Trophoblast cell (in vitro differentiated cells and primary cell): ENCODE measurements at regions not wholly inside any gene's neighbourhood (a gene's known extent, or its start where the extent isn't known, plus 50 kb on each side); places are given as distances from the start of the nearest gene placed in this dataset.

Source experiments
- DNase-seq, 2 donors: peaks; one replicate each; pipeline ENCODE4 v3.0.0-alpha.2; 2016
- H2AFZ ChIP-seq: 2 replicates; pipeline ENCODE4 v1.6.1; 2013; ENCODE audit warnings: low read length, moderate library complexity, mild to moderate bottlenecking; ENCODE audit not compliant: insufficient read depth, poor library complexity
- H2AK5ac ChIP-seq: 2 replicates; pipeline ENCODE4 v1.6.1; 2013; ENCODE audit warnings: mild to moderate bottlenecking, low read length
- H2BK120ac ChIP-seq: 2 replicates; pipeline ENCODE4 v1.6.1; 2013; ENCODE audit warnings: low read length, mild to moderate bottlenecking, moderate library complexity; ENCODE audit not compliant: insufficient read depth, poor library complexity
- H2BK12ac ChIP-seq: 2 replicates; pipeline ENCODE4 v1.6.1; 2013; ENCODE audit warnings: mild to moderate bottlenecking, low read length, moderate library complexity
- H2BK5ac ChIP-seq: 2 replicates; pipeline ENCODE4 v1.6.1; 2013; ENCODE audit warnings: low read length, low read depth, moderate library complexity, mild to moderate bottlenecking; ENCODE audit not compliant: poor library complexity
- H3K14ac ChIP-seq: 2 replicates; pipeline ENCODE4 v1.6.1; 2013; ENCODE audit warnings: mild to moderate bottlenecking, low read length
- H3K18ac ChIP-seq: 2 replicates; pipeline ENCODE4 v1.6.1; 2013; ENCODE audit warnings: mild to moderate bottlenecking, low read length
- H3K23ac ChIP-seq: 2 replicates; pipeline ENCODE4 v1.6.1; 2013; ENCODE audit warnings: low read length
- H3K27ac ChIP-seq: 2 replicates; pipeline ENCODE4 v1.5.1; 2013; ENCODE audit warnings: low read depth, mild to moderate bottlenecking, inconsistent platforms, low read length, moderate library complexity
- H3K27me3 ChIP-seq: 2 replicates; pipeline ENCODE4 v1.6.1; 2013; ENCODE audit warnings: inconsistent platforms, mild to moderate bottlenecking, low read length, moderate library complexity; ENCODE audit not compliant: insufficient read depth
- H3K36me3 ChIP-seq, 2 experiments: 1 replicate in 1 of 2; 2 replicates in 1 of 2; pipeline ENCODE4 v1.6.1; 2013; ENCODE audit warnings: low read length in 2 of 2, mild to moderate bottlenecking in 2 of 2, moderate library complexity in 1 of 2; ENCODE audit not compliant: insufficient read depth in 2 of 2, control insufficient read depth in 1 of 2
- H3K4ac ChIP-seq: 2 replicates; pipeline ENCODE4 v1.6.1; 2013; ENCODE audit warnings: low read depth, mild to moderate bottlenecking, low read length, moderate library complexity
- H3K4me1 ChIP-seq, 2 experiments: 1 replicate in 1 of 2; 2 replicates in 1 of 2; pipeline ENCODE4 v1.6.1; 2013; ENCODE audit warnings: low read length in 2 of 2, mild to moderate bottlenecking in 2 of 2, moderate library complexity in 1 of 2; ENCODE audit not compliant: insufficient read depth in 2 of 2, control insufficient read depth in 1 of 2
- H3K4me2 ChIP-seq: 2 replicates; pipeline ENCODE4 v1.6.1; 2013; ENCODE audit warnings: inconsistent platforms, mild to moderate bottlenecking, low read length, moderate library complexity
- H3K4me3 ChIP-seq: 2 replicates; pipeline ENCODE4 v1.5.1; 2013; ENCODE audit warnings: mild to moderate bottlenecking, low read depth, low read length, inconsistent platforms
- H3K79me1 ChIP-seq: one replicate; pipeline ENCODE4 v1.6.1; 2013; ENCODE audit warnings: low read length
- H3K79me2 ChIP-seq: 2 replicates; pipeline ENCODE4 v1.6.1; 2013; ENCODE audit warnings: low read length, mild to moderate bottlenecking; ENCODE audit not compliant: control insufficient read depth, insufficient read depth, poor library complexity
- H3K9ac ChIP-seq: 2 replicates; pipeline ENCODE4 v1.6.1; 2013; ENCODE audit warnings: mild to moderate bottlenecking, low read length
- H3K9me3 ChIP-seq: 2 replicates; pipeline ENCODE4 v1.6.1; 2013; ENCODE audit warnings: low read depth, mild to moderate bottlenecking, control low read depth, inconsistent platforms, low read length; ENCODE audit not compliant: insufficient read depth
- H4K12ac ChIP-seq: 2 replicates; pipeline ENCODE4 v1.6.1; 2013; ENCODE audit warnings: low read depth, mild to moderate bottlenecking, low read length, moderate library complexity
- H4K8ac ChIP-seq: 2 replicates; pipeline ENCODE4 v1.6.1; 2013; ENCODE audit warnings: low read depth, mild to moderate bottlenecking, low read length, moderate library complexity
- H4K91ac ChIP-seq: one replicate; pipeline ENCODE4 v1.6.1; 2013; ENCODE audit warnings: low read depth, mild to moderate bottlenecking, low read length, moderate library complexity
- WGBS: extraction: QIAGEN DNeasy Blood & Tissue Kit; methylation state at CpG from one replicate; pipeline ENCODE4 v1.1.7; 2013; ENCODE audit warnings: missing lambda C conversion rate; ENCODE audit not compliant: insufficient read length, insufficient coverage; ENCODE audit errors: extremely low coverage; 5-methylcytosine and 5-hydroxymethylcytosine counted together

DNA sequence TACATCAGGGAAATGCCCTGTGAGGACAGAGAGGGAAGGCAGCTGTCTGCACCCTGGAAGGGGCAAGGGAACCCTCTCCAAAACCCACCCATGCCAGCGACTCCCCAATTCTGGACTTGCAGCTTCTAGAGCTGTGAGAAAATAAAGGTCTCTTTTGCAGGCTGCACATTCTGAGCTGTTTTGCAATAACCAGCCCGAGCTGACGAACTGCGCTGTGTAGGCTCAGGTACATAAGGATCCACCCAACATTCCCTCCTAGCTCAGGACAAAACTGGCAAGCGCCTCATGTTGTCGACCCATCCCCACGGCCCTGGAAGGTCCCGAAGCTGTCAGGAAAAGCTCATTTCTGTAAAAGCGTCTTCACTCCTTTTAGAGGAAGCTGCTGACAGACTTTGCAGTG, 271.8 kb downstream of the CRLF2 start:
- no peaks in the 10 kb centered on the region for H3K79me1 ChIP-seq

DNA sequence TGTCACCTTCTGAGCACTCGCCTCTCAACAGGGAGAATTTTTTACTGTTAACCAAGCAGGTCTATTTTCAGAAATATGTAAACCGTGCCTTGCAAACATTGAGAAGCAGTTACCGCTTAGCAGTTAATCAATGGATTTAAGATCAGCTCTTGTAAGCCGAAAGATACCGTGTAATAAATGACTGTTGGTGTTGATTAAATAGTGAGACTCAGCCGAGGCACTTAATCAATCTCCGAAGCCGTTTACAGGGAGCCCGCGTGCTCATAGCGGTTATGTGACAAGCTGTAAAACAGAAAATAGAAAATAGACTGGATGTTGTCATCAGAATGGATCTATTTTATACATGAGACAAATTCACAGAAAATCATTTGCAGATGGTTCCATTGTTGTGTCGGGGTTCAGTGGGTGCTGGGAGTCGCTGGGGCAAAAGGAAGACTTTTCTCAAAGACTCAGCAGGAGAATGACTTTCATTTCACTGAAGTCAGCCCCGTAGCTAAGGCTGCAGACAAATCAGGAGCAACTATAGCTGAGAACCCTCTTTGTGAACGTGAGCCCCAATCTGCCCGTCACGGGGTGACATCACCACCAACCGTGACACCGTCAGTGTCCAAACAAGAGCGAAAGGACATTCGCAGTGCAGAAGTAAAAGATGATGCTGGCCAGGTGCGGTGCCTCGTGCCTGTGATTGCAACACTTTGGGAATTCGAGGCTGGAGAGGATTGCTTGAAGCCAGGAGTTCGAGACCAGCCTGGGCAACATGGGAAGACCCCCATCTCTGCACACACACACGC, 275.3 kb downstream of the CRLF2 start:
- H4K12ac ChIP-seq: no peak overlapping the region
- H3K18ac ChIP-seq: no peak overlapping the region
- H3K4me2 ChIP-seq: no peak overlapping the region
- H3K23ac ChIP-seq: no peak overlapping the region
- H2BK120ac ChIP-seq: no peak overlapping the region
- H3K79me2 ChIP-seq: no peaks in the 10 kb centered on the region
- no peak overlapping the region for H2AK5ac ChIP-seq
- no peak overlapping the region for H2BK5ac ChIP-seq
- no peaks in the 10 kb centered on the region for H3K27me3 ChIP-seq
- no peaks in the 10 kb centered on the region for H3K79me1 ChIP-seq
- no peak overlapping the region for H3K27ac ChIP-seq
- no peak overlapping the region for H3K4ac ChIP-seq
- no peak overlapping the region for H3K14ac ChIP-seq
- no peaks in the 10 kb centered on the region for H3K36me3 ChIP-seq
- no peak overlapping the region for H4K8ac ChIP-seq
- H2BK12ac ChIP-seq: no peak overlapping the region
- H2AFZ ChIP-seq: no peak overlapping the region
- no peaks in the 10 kb centered on the region for H3K4me1 ChIP-seq
- no peak overlapping the region for H3K4me3 ChIP-seq
- no peak for DNase-seq
- peaks cover 4% of the 10 kb centered on the region for H3K9me3 ChIP-seq
- no CpG with 5 or more reads among the region's 26 CpGs for WGBS
- H3K9ac ChIP-seq: no peak overlapping the region
- H4K91ac ChIP-seq: no peak overlapping the region

More for the DNA sequence above, 271.8 kb downstream of the CRLF2 start:
- no peak overlapping the region for H2BK12ac ChIP-seq
- no peak overlapping the region for H3K4ac ChIP-seq
- H3K27me3 ChIP-seq: no peaks in the 10 kb centered on the region
- H4K12ac ChIP-seq: no peak overlapping the region
- H3K27ac ChIP-seq: no peak overlapping the region
- no peak overlapping the region for H3K14ac ChIP-seq
- H3K4me1 ChIP-seq: no peaks in the 10 kb centered on the region
- H2AFZ ChIP-seq: no peak overlapping the region
- H3K79me2 ChIP-seq: no peaks in the 10 kb centered on the region
- no peak overlapping the region for H4K8ac ChIP-seq
- no peak overlapping the region for H3K23ac ChIP-seq
- H2BK120ac ChIP-seq: no peak overlapping the region
- DNase-seq: peak in 1 of 2 donors; percentile 3
- no peak overlapping the region for H2AK5ac ChIP-seq
- peaks cover 4% of the 10 kb centered on the region for H3K9me3 ChIP-seq
- H3K4me3 ChIP-seq: no peak overlapping the region
- WGBS: no CpG with 5 or more reads among the region's 9 CpGs
- H3K4me2 ChIP-seq: no peak overlapping the region
- no peak overlapping the region for H4K91ac ChIP-seq
- H3K36me3 ChIP-seq: no peaks in the 10 kb centered on the region
- H3K18ac ChIP-seq: no peak overlapping the region
- H2BK5ac ChIP-seq: no peak overlapping the region
- peak overlapping the region; percentile 31 for H3K9ac ChIP-seq

DNA sequence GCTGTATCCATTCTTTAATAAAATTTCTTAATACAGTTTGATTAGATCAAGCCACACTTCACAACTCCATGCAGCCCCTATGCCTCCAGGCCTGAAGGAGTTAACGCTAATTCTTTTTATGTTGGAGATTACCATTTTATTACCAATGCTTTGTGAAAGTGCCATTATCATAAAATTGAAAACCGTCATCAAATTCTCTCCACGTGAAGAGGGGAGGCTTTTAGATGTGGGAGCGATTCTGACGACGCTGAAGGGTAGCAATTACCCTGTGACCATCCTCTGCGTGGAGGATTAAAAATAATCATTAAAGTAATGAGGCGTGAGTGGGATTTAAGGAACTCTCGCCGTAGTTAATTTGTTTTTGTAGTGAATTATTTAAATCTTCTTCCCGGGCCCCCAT, 278.8 kb downstream of the CRLF2 start:
- Histone ChIP-seq H3K14ac (no peak overlapping the region), H3K36me3 (no peaks in the 10 kb centered on the region), H3K9ac (no peak overlapping the region), H3K18ac (no peak overlapping the region), H3K4ac (no peak overlapping the region), H3K23ac (no peak overlapping the region), H2AK5ac (no peak overlapping the region), H3K79me2 (no peaks in the 10 kb centered on the region), H3K9me3 (peaks cover 4% of the 10 kb centered on the region), H2BK12ac (no peak overlapping the region), H3K79me1 (no peaks in the 10 kb centered on the region), H3K4me1 (no peaks in the 10 kb centered on the region), H2AFZ (no peak overlapping the region), H2BK5ac (no peak overlapping the region), H3K4me2 (no peak overlapping the region), H4K91ac (no peak overlapping the region), H3K27me3 (no peaks in the 10 kb centered on the region), H2BK120ac (no peak overlapping the region), H3K4me3 (no peak overlapping the region), H4K12ac (no peak overlapping the region), H3K27ac (no peak overlapping the region), H4K8ac (no peak overlapping the region)
- WGBS: 100% methylated on average over 3 of the region's 11 CpGs
- no peak for DNase-seq

DNA sequence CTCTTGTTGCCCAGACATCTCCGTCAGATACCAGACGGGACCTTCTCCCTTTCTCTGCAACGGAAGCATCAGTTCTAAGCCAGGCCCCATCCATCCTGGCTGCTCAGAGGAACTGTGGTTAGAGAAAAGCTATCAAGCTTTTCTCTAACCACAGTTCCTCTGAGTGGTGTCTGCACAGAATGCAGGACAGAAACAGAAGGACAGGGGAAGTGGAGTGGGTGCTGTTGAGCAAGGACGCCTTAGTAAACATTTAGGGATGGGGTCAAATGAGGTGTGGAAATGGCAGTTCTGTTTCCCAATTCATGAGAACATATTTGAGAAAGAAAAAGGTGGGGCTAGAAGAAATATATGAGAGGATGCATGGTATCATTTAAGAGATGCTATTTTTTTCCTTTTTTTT, 283.8 kb downstream of the CRLF2 start:
- Histone ChIP-seq H2BK120ac (no peak overlapping the region), H3K4me3 (no peak overlapping the region), H2BK12ac (no peak overlapping the region), H4K12ac (no peak overlapping the region), H3K9me3 (peaks cover 4% of the 10 kb centered on the region), H3K79me1 (no peaks in the 10 kb centered on the region), H2AFZ (no peak overlapping the region), H2BK5ac (no peak overlapping the region), H2AK5ac (no peak overlapping the region), H3K27ac (no peak overlapping the region), H3K79me2 (no peaks in the 10 kb centered on the region), H4K8ac (no peak overlapping the region), H3K27me3 (no peaks in the 10 kb centered on the region), H4K91ac (no peak overlapping the region), H3K18ac (no peak overlapping the region), H3K4me1 (no peaks in the 10 kb centered on the region), H3K4ac (no peak overlapping the region), H3K9ac (no peak overlapping the region), H3K36me3 (no peaks in the 10 kb centered on the region), H3K23ac (no peak overlapping the region), H3K14ac (no peak overlapping the region), H3K4me2 (no peak overlapping the region)
- WGBS: no CpG with 5 or more reads among the region's 4 CpGs
- DNase-seq: no peak
